NCI-H1092 (cell line): ENCODE measurements at regions not wholly inside any gene's neighbourhood (a gene's known extent, or its start where the extent isn't known, plus 50 kb on each side); places are given as distances from the start of the nearest gene placed in this dataset.

Experiments used
- DNase-seq: peaks from one replicate; lab custom pipeline; 2025; lab: John Stamatoyannopoulos, UW

DNA sequence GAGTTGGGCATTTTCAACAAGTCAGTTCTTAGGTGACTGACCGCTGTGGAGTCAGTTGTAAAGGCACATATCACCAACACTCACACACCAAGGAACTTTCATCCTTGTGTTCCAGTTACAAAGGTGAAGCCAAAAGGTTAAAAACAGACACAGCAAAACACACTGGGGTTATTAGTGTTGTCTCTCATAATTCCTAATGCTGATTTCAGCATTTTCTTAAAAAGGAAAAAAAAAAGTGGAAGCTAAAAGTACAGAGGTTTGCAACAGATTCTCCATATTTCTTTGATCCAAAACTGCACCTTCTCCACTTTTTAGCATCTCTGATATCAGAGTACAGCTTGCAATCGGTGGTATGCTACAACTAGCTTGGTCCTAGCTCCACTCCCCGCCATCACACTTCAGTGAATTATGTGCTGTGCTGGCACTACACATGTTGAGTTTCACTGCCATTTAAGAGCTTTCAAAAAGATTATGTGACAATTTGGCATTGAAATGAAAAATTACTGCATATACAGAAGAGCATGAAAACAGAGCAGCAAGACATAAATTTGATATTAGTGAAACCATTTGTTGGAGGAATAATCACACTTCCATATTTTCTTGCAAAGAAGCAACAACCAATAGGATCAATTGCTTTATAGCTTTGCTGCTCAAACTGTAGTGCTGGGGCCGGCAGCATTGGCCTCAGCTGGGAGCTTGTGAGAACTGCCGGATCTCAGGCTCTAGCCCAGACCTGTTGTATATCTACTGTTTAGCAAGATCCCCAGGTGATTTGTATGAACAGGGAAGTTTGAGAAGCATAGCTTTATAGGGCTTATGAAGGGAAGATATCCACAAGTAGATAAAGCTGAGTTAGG lies 62.3 kb upstream of the DAPL1 start:
- DNase-seq, result no peak

GRCh38 chr2:158733430-158733755 lies 61.7 kb upstream of the DAPL1 start:
- DNase-seq, result no peak

DNA sequence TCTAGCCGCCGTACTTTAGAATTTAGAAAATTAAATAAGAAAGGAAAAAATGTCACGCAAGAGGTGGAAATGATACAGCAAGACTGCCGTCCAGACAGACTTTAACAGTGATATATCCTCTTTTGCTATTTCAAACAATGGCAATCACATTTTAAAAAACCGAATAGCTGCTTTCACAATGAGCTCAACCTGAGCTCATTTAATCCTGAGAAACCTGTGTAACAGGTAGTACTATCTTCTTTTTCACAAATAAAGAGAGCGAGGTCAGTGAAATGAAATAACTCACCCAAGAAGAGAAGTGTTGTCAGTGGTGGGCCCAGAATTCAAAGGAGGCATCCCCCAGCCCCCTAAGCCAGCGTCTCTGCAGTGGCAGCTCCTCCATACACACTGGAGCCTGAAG lies 60.7 kb upstream of the DAPL1 start:
- DNase-seq, result no peak

DNA sequence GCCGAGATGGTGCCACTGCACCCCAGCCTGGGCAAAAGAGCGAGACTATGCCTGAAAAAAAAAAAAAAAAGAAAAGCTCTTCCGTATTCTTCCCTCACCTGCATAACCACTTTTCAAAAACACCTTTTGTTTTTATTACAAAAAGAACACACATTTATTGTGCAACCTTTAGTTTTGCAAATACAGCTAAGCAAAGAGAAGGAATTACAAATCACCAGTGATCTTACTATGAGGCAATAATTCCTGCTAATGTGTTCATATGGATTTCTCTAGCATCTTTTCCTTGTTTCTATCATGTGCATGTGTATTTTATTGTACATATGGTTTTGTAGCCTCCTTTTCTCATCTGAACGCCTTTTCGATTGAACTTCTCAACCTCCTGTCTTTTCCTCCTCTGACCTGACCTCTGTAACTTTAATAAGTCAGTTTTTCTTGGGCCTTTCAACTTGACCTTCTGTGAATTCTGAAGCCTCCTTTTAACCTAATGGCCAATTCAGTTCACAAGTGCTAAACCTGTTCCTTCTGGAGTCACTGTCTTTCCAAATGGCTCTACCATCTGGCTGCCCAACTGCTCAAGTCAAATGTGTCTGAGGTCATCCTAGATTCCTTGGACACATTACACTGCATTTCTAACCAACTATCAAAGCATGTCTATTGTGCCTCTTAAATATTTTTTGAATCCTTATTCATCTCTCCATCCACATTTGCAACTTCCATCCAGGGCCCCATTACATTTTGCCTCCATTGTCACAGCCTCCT lies 59.1 kb upstream of the DAPL1 start:
- DNase-seq, result no peak

- DNase-seq, result no peak
Observed at GRCh38 chr2:158738363-158738762, 56.8 kb upstream of the DAPL1 start.

DNA sequence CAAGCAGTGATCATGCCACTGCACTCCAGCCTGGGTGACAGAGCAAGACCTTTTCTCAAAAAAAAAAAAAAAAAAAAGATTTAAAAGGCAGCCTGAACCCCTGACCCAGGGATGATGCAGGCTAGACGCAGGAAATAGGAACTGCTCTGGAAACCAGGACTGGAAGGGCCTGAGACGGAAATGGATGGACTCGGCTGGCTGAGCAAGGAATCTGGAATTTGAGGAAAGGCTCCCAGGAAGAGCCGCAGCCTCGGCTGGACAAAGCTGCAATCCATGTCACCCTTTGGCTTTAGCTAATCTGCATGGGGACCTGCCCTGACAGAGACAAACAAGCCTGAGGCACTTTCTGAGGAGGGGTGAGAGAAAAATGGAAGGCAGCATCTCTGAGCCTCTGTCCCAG lies 55.0 kb upstream of the DAPL1 start:
- no peak for DNase-seq

DNA sequence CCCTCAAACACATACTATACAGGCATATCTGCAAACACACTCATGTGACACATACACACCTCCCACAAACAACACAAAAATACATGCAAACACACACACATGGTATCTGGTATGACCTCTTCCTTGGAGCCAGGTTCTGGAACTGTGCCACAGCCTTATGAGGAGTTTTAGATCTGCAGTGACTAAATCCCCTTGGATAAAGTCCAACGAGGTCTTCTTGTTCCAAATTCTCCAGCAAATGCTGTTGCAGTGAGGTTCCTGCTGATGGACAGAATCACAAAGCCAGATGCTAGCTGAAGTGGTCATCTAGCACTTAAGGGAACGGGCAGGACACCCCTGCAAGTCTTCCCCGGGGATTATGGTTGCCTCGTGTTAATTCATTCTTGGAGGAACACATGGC lies 54.5 kb upstream of the DAPL1 start:
- DNase-seq, result no peak

DNA sequence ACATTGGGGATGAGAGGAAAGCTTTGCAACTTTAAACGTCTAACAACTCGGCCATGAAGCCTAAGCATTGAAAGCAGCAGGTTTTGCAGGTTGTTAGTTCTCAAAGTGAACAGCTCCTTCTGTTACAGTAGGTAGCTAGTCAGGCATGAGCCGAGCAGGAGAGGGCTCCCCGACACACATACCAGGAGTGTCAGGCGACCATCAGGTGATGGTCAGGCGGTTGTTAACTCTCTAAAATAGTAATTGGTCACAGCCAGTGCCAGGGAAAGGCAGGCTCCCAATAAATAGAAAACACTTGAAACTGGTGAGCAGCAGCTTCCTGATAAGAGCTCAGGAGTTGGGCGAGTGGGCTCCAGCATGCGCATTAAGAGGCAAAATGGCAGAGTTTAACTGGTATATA lies 53.5 kb upstream of the DAPL1 start:
- DNase-seq, result no peak

DNA sequence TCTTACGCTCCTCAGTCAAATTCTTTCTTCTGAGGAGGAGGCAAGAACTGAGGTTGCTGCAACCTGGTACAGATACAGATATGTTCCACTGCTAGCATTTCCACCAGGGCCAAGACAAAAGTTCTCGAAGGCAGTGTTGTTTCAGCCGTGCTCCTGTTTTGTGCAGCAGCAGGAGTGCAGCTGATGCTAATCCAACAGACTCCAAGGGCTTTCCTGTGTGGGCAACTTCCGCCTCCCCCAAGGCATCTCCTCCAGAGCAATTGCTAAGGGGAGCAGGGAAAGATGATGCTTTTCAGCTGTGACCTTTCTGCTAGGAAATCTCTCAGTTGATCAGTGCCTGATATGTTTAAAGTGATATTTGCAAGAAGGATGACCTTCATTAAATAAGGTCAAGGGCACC lies 52.6 kb upstream of the DAPL1 start:
- no peak for DNase-seq

- no peak for DNase-seq
Observed at GRCh38 chr2:158743466-158743865, 51.7 kb upstream of the DAPL1 start.

DNA sequence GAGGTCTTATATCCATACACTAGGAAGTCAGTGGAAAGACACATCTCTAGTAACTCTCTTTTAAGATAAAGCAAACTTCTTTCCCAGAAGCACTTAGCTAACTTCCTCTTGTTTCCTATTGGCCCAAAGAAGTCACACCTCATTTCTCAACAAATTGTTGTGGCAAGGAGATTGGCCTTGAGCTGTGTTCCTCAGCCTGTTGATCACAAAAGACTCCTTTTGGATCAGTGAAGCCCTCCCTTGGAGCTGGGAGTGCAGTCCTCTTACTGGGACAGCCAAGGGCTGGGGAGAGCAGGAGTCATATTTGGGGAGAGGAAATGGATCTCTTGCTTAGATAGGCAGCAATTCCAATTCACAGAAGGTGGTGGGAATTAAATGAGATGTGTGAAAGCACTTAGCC lies 51.2 kb upstream of the DAPL1 start:
- no peak for DNase-seq

DNA sequence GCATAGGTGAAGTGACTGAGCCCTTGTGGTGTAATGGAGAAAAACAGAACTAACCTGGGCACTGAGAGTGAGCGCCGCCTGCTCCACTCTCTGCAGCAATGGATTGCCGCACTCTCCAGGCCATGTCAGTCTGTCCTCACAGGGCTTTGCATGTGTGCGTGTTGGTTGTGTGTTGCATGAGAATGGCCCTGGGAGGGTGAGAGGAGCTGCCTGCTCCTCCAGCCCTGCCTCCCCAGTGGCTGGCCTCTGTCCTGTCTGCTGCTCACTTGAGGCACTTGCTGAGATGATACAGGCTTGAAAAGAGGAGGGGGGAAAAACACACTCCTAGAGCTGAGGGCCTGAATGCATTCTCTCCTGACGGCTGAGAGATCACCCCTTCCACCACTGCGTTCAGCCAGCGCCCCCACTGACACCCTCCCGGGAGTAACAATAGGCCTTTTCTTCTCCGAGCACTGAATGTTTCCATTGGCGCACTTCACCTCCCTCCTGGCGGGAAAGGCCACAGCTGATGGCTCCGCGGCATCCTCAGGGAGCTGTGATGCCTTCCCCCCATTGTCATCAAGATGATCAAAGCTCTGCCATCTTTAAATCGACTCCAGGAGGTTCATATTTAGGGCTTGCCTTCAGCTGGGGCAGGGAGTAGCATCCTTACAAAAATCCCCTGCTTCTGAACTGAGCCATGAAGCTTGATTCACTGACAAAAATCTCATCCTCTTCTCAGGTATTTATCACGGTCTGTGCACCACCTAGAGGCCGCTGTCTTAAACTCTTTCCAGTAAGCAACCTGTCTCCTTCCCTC lies 49.9 kb upstream of the DAPL1 start:
- DNase-seq, result peak; percentile 55
